H4 (cell line): ENCODE measurements at regions not wholly inside any gene's neighbourhood (a gene's known extent, or its start where the extent isn't known, plus 50 kb on each side); places are given as distances from the start of the nearest gene placed in this dataset.
"Not testable (repeated sequence)": the region's sequence is repeated elsewhere in the genome, so short reads cannot be mapped to it uniquely, and the experiment has no call there.

Experiments
- DNase-seq: peaks from one replicate; pipeline ENCODE4 v3.0.0-alpha.2; 2015; ENCODE audit warnings: low spot score

- not testable (repeated sequence) for DNase-seq
These were observed 801.8 kb upstream of the CHD1 start for GRCh38 chr5:99730653-99731052.

GRCh38 chr5:99724732-99725290 lies 796.0 kb upstream of the CHD1 start:
- no peak for DNase-seq

- DNase-seq, result no peak
These were observed 792.7 kb upstream of the CHD1 start for GRCh38 chr5:99721506-99721905.

GRCh38 chr5:99715921-99716320 lies 787.1 kb upstream of the CHD1 start:
- no peak for DNase-seq

GRCh38 chr5:99706160-99706559 lies 777.4 kb upstream of the CHD1 start:
- DNase-seq, result no peak

- no peak for DNase-seq
These were observed 773.8 kb upstream of the CHD1 start for GRCh38 chr5:99702565-99702964.

GRCh38 chr5:99694884-99695283 lies 766.1 kb upstream of the CHD1 start:
- DNase-seq, result no peak

GRCh38 chr5:99686538-99686937 lies 757.7 kb upstream of the CHD1 start:
- no peak for DNase-seq

- DNase-seq, result no peak
These were observed 747.2 kb upstream of the CHD1 start for GRCh38 chr5:99675974-99676373.

- no peak for DNase-seq
These were observed 745.3 kb upstream of the CHD1 start for GRCh38 chr5:99674101-99674500.

GRCh38 chr5:99664972-99665371 lies 736.2 kb upstream of the CHD1 start:
- DNase-seq, result no peak

- DNase-seq, result no peak
These were observed 722.5 kb upstream of the CHD1 start for GRCh38 chr5:99651298-99651697.

- DNase-seq, result no peak
These were observed 717.3 kb upstream of the CHD1 start for GRCh38 chr5:99646011-99646647.

- DNase-seq, result no peak
These were observed 716.0 kb upstream of the CHD1 start for GRCh38 chr5:99644822-99645221.

GRCh38 chr5:99640646-99641045 lies 711.8 kb upstream of the CHD1 start:
- DNase-seq, result no peak

GRCh38 chr5:99639905-99640304 lies 711.1 kb upstream of the CHD1 start:
- no peak for DNase-seq

GRCh38 chr5:99636663-99637062 lies 707.9 kb upstream of the CHD1 start:
- no peak for DNase-seq

GRCh38 chr5:99621772-99622681 lies 693.2 kb upstream of the CHD1 start:
- no peak for DNase-seq

GRCh38 chr5:99617335-99617734 lies 688.5 kb upstream of the CHD1 start:
- DNase-seq, result no peak

- DNase-seq, result no peak
These were observed 686.1 kb upstream of the CHD1 start for GRCh38 chr5:99614888-99615287.

GRCh38 chr5:99607124-99607523 lies 678.3 kb upstream of the CHD1 start:
- DNase-seq, result peak; percentile 21

- peak; percentile 93 for DNase-seq
These were observed 677.1 kb upstream of the CHD1 start for GRCh38 chr5:99605904-99606303.

GRCh38 chr5:99600952-99601351 lies 672.1 kb upstream of the CHD1 start:
- DNase-seq, result no peak
